Neural cell (in vitro differentiated cells): ENCODE measurements at regions not wholly inside any gene's neighbourhood (a gene's known extent, or its start where the extent isn't known, plus 50 kb on each side); places are given as distances from the start of the nearest gene placed in this dataset.

Experiments
- H2AFZ ChIP-seq: fragments of 200-600, 300-800 bp; sonication (generic), shearing (Covaris generic); 2 replicates; pipeline ENCODE4 v1.6.0; 2014; ENCODE audit warnings: low read depth, mild to moderate bottlenecking, antibody characterized with exemption, low read length, moderate library complexity
- H3F3A ChIP-seq: fragments of 200-600 bp; shearing (Covaris generic); 2 replicates; pipeline ENCODE4 v1.6.1; 2016; ENCODE audit warnings: mild to moderate bottlenecking, moderate library complexity, mixed read lengths, antibody characterized with exemption, low read length; ENCODE audit not compliant: insufficient read depth, poor library complexity, severe bottlenecking
- H3K27ac ChIP-seq: fragments of 200-600, 300-800 bp; sonication (generic), shearing (Covaris generic); 2 replicates; pipeline ENCODE4 v1.5.1; 2014; ENCODE audit warnings: mild to moderate bottlenecking, low read length, moderate library complexity
- H3K27me3 ChIP-seq: fragments of 300-800, 200-600 bp; sonication (generic), shearing (Covaris generic); 2 replicates; pipeline ENCODE4 v1.6.0; 2014; ENCODE audit warnings: mild to moderate bottlenecking, low read depth, low read length, moderate library complexity; ENCODE audit not compliant: insufficient read depth
- H3K36me3 ChIP-seq: fragments of 300-800, 200-600 bp; sonication (generic), shearing (Covaris generic); 2 replicates; pipeline ENCODE4 v1.5.1; 2014; ENCODE audit warnings: mild to moderate bottlenecking, antibody characterized with exemption, low read length, moderate library complexity; ENCODE audit not compliant: insufficient read depth
- H3K4me2 ChIP-seq: fragments of 300-800, 200-600 bp; sonication (generic), shearing (Covaris generic); 2 replicates; pipeline ENCODE4 v1.6.0; 2014; ENCODE audit warnings: mild to moderate bottlenecking, low read length
- H3K4me3 ChIP-seq: fragments of 300-800, 200-600 bp; sonication (generic), shearing (Covaris generic); 2 replicates; pipeline ENCODE4 v1.5.1; 2014; ENCODE audit warnings: mild to moderate bottlenecking, low read length, moderate library complexity
- H3K79me2 ChIP-seq: fragments of 200-600 bp; shearing (Covaris generic); replicated peaks from 2 replicates; pipeline ENCODE4 v1.6.0; 2014; ENCODE audit warnings: mild to moderate bottlenecking, low read length, moderate library complexity; ENCODE audit not compliant: insufficient read depth
- H3K9ac ChIP-seq: fragments of 300-800, 200-600 bp; sonication (generic), shearing (Covaris generic); 2 replicates; pipeline ENCODE4 v1.6.1; 2016; ENCODE audit warnings: mild to moderate bottlenecking, low read length, mixed read lengths
- H3K9me2 ChIP-seq: fragments of 200-600 bp; shearing (Covaris generic); 2 replicates; pipeline ENCODE4 v1.6.1; 2016; ENCODE audit warnings: mild to moderate bottlenecking, low read length, mixed read lengths; ENCODE audit not compliant: insufficient read depth
- H3K9me3 ChIP-seq: fragments of 200-600, 300-800 bp; sonication (generic), shearing (Covaris generic); 2 replicates; pipeline ENCODE4 v1.6.1; 2016; ENCODE audit warnings: mild to moderate bottlenecking, mixed run types, low read length, moderate library complexity, mixed read lengths
- H4K20me1 ChIP-seq: fragments of 200-600 bp; shearing (Covaris generic); 2 replicates; pipeline ENCODE4 v1.6.1; 2016; ENCODE audit warnings: mild to moderate bottlenecking, mixed run types; ENCODE audit not compliant: insufficient read depth
- CTCF ChIP-seq: fragments of 450-650 bp; IDR thresholded peaks from 2 replicates; pipeline ENCODE4 v1.5.1; 2014; ENCODE audit warnings: antibody characterized with exemption, mild to moderate bottlenecking, moderate library complexity; ENCODE audit not compliant: poor library complexity, severe bottlenecking
- EP300 ChIP-seq: fragments of 450-650 bp; conservative IDR thresholded peaks from 2 replicates; pipeline ENCODE4 v1.6.1; 2014; ENCODE audit warnings: antibody characterized with exemption, mild to moderate bottlenecking, moderate library complexity; ENCODE audit not compliant: poor library complexity, severe bottlenecking
- EZH2 ChIP-seq: fragments of 200-600, 300-800 bp; shearing (Covaris generic), sonication (generic); IDR thresholded peaks from 2 replicates; pipeline ENCODE4 v1.6.1; 2014; ENCODE audit warnings: antibody characterized with exemption, low read length, borderline replicate concordance, mild to moderate bottlenecking; ENCODE audit not compliant: insufficient read depth, poor library complexity, severe bottlenecking
- MXI1 ChIP-seq: fragments of 450-650 bp; conservative IDR thresholded peaks from 2 replicates; pipeline ENCODE4 v1.6.1; 2014; ENCODE audit warnings: antibody characterized with exemption, mild to moderate bottlenecking; ENCODE audit not compliant: poor library complexity, severe bottlenecking
- POLR2AphosphoS5 ChIP-seq: IDR thresholded peaks from 2 replicates; pipeline ENCODE4 v1.6.1; 2012
- RAD21 ChIP-seq: fragments of 450-650 bp; conservative IDR thresholded peaks from 2 replicates; pipeline ENCODE4 v1.6.1; 2014; ENCODE audit warnings: antibody characterized with exemption, mild to moderate bottlenecking, moderate library complexity
- REST ChIP-seq: IDR thresholded peaks from 2 replicates; pipeline ENCODE4 v1.6.1; 2012; ENCODE audit warnings: borderline replicate concordance
- SMC3 ChIP-seq: fragments of 450-650 bp; conservative IDR thresholded peaks from 2 replicates; pipeline ENCODE4 v1.6.1; 2014; ENCODE audit warnings: antibody characterized with exemption, mild to moderate bottlenecking, moderate library complexity; ENCODE audit not compliant: poor library complexity
- TAF1 ChIP-seq: IDR thresholded peaks from 2 replicates; pipeline ENCODE4 v1.6.1; 2012; ENCODE audit warnings: low read depth

- H3K4me2 ChIP-seq, result no peak overlapping the region
- no peak overlapping the region for H2AFZ ChIP-seq
- no peak overlapping the region for H3K27ac ChIP-seq
- H3K79me2 ChIP-seq, result no peaks in the 10 kb centered on the region
- no peak overlapping the region for H3K9ac ChIP-seq
- no peaks in the 10 kb centered on the region for H3F3A ChIP-seq
- no peaks in the 10 kb centered on the region for H3K36me3 ChIP-seq
- H3K9me3 ChIP-seq, result no peaks in the 10 kb centered on the region
- TF ChIP-seq SMC3 (no peak), EZH2 (no peak), RAD21 (no peak), EP300 (no peak), POLR2AphosphoS5 (no peak), MXI1 (no peak), REST (no peak), CTCF (no peak), TAF1 (no peak)
- no peaks in the 10 kb centered on the region for H3K27me3 ChIP-seq
- H3K9me2 ChIP-seq, result no peaks in the 10 kb centered on the region
- H4K20me1 ChIP-seq, result no peaks in the 10 kb centered on the region
- no peak overlapping the region for H3K4me3 ChIP-seq
Measured at GRCh38 chr16:51532551-51532950, 381.5 kb upstream of the SALL1 start.

- no peak overlapping the region for H3K4me2 ChIP-seq
- TF ChIP-seq EZH2, result no peak
- no peak for TF ChIP-seq EP300
- TF ChIP-seq CTCF, result no peak
- no peak for TF ChIP-seq RAD21
- no peak for TF ChIP-seq POLR2AphosphoS5
- TF ChIP-seq SMC3, result no peak
- TF ChIP-seq REST, result no peak
- TF ChIP-seq TAF1, result no peak
- no peak for TF ChIP-seq MXI1
Measured at GRCh38 chr16:51531271-51531670, 380.2 kb upstream of the SALL1 start.

More at GRCh38 chr16:51531271-51531670, 380.2 kb upstream of the SALL1 start:
- no peaks in the 10 kb centered on the region for H3K9me2 ChIP-seq
- H3K9me3 ChIP-seq, result no peaks in the 10 kb centered on the region
- H3K27ac ChIP-seq, result no peak overlapping the region
- no peak overlapping the region for H3K9ac ChIP-seq
- H3K27me3 ChIP-seq, result no peaks in the 10 kb centered on the region
- no peaks in the 10 kb centered on the region for H3F3A ChIP-seq
- no peak overlapping the region for H2AFZ ChIP-seq
- H3K36me3 ChIP-seq, result no peaks in the 10 kb centered on the region
- H3K4me3 ChIP-seq, result no peak overlapping the region
- no peaks in the 10 kb centered on the region for H3K79me2 ChIP-seq
- H4K20me1 ChIP-seq, result no peaks in the 10 kb centered on the region
